Keratinocyte (primary cell): ENCODE measurements at regions not wholly inside any gene's neighbourhood (a gene's known extent, or its start where the extent isn't known, plus 50 kb on each side); places are given as distances from the start of the nearest gene placed in this dataset.
A peak's percentile ranks its signal among the peaks of the same experiment; 100 is the strongest.

Experiments used
- DNase-seq: peaks from one replicate; pipeline ENCODE4 v3.0.0-alpha.2; 2011; ENCODE audit warnings: low read depth, missing footprints, low spot score
- FAIRE-seq: peaks from 2 replicates; lab custom pipeline; 2011; peaks lifted over from hg19 to GRCh38; lab: Jason Lieb, UNC
- H2AFZ ChIP-seq: 2 replicates; pipeline ENCODE4 v1.6.0; 2012; ENCODE audit warnings: low read length, control low read depth, inconsistent platforms; ENCODE audit not compliant: control insufficient read depth
- H3K27ac ChIP-seq: 2 replicates; pipeline ENCODE4 v1.5.1; 2011; ENCODE audit warnings: low read length; ENCODE audit not compliant: control insufficient read depth, insufficient read depth
- H3K27me3 ChIP-seq: 3 replicates; pipeline ENCODE4 v1.6.0; 2011; ENCODE audit warnings: low read length; ENCODE audit not compliant: control insufficient read depth, insufficient read depth; ENCODE audit errors: extremely low read depth
- H3K36me3 ChIP-seq, 2 experiments: 2 replicates in 1 of 2; 3 replicates in 1 of 2; pipeline ENCODE4 v1.5.1; 2011; ENCODE audit warnings: low read length in 2 of 2, mild to moderate bottlenecking in 1 of 2; ENCODE audit not compliant: control insufficient read depth in 2 of 2, insufficient read depth in 2 of 2; ENCODE audit errors: extremely low read depth in 1 of 2
- H3K4me1 ChIP-seq: 3 replicates; pipeline ENCODE4 v1.5.1; 2011; ENCODE audit warnings: low read length; ENCODE audit not compliant: control insufficient read depth, insufficient read depth; ENCODE audit errors: extremely low read depth
- H3K4me2 ChIP-seq: 3 replicates; pipeline ENCODE4 v1.6.0; 2011; ENCODE audit warnings: low read depth, low read length; ENCODE audit not compliant: control insufficient read depth, insufficient read depth; ENCODE audit errors: extremely low read depth
- H3K4me3 ChIP-seq, 3 experiments: fragments of 200-600 bp in 1 of 3; sonication (generic) in 1 of 3; 2 replicates in 2 of 3; 3 replicates in 1 of 3; pipeline ENCODE4 v1.5.1; 2011 to 2016; ENCODE audit warnings: low read length in 3 of 3, mild to moderate bottlenecking in 3 of 3, control low read depth in 2 of 3, inconsistent platforms in 1 of 3, low read depth in 1 of 3, mixed read lengths in 1 of 3, mixed run types in 1 of 3, moderate library complexity in 1 of 3; ENCODE audit not compliant: control insufficient read depth in 2 of 3, insufficient read depth in 2 of 3; ENCODE audit errors: extremely low read depth in 1 of 3
- H3K79me2 ChIP-seq: 2 replicates; pipeline ENCODE4 v1.6.0; 2012; ENCODE audit warnings: low read length; ENCODE audit not compliant: control insufficient read depth, insufficient read depth
- H3K9ac ChIP-seq: 3 replicates; pipeline ENCODE4 v1.6.0; 2011; ENCODE audit warnings: low read length; ENCODE audit not compliant: control insufficient read depth, insufficient read depth; ENCODE audit errors: extremely low read depth
- H3K9me1 ChIP-seq: 3 replicates; pipeline ENCODE4 v1.6.0; 2011; ENCODE audit warnings: low read length; ENCODE audit not compliant: control insufficient read depth, insufficient read depth; ENCODE audit errors: extremely low read depth
- H3K9me3 ChIP-seq: 2 replicates; pipeline ENCODE4 v1.5.1; 2012; ENCODE audit warnings: low read depth, low read length; ENCODE audit not compliant: control insufficient read depth
- H4K20me1 ChIP-seq: 3 replicates; pipeline ENCODE4 v1.6.0; 2011; ENCODE audit warnings: low read length; ENCODE audit not compliant: control insufficient read depth, insufficient read depth; ENCODE audit errors: extremely low read depth
- EZH2 ChIP-seq: IDR thresholded peaks from one replicate; pipeline ENCODE4 v1.6.1; 2012; ENCODE audit warnings: inconsistent platforms, mild to moderate bottlenecking, low read length, moderate library complexity
- dilution Hi-C: fragments of 300-500 bp; cut with MboI; formaldehyde crosslinking; loops from one replicate; pipeline ENCODE4 v1.7.0; 2020; ENCODE audit warnings: low sequenced_read_pairs; ENCODE audit not compliant: extremely low pct_ligation_motif_present
- TF ChIP-seq, protein P1 (sequence below), 3 experiments: IDR thresholded peaks in 1 of 3; conservative IDR thresholded peaks in 1 of 3; optimal IDR thresholded peaks in 1 of 3; 2 replicates in 2 of 3; 3 replicates in 1 of 3; pipeline versions ENCODE3 to v1.5.1; 2011; ENCODE audit warnings: low read length in 3 of 3, mild to moderate bottlenecking in 3 of 3, moderate library complexity in 2 of 3, control low read depth in 1 of 3, inconsistent platforms in 1 of 3; ENCODE audit not compliant: insufficient read depth in 2 of 3; ENCODE audit errors: extremely low read depth in 1 of 3

DNA sequence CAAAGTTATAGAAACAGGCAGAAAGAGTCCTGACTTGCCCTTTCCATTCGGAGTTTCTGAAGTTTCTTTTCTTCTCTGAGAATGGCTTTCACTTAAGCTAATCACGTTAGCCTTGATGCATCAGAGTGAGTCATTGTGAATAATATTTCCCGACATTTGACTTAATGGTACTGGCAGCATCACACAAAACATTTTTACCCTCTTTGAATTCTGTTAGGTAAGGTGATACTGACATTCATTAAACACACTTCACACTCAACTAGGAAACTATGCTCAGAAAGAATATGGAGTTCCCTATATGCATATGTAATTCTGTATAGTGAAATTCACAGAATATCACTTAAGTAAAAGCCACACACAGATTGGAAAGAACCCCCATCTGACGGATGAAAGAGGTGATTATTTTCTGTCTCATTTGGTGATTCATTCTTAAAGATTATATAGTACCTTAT lies 120.8 kb upstream of the ARHGAP20 start:
- Histone ChIP-seq H3K4me3 (no peak overlapping the region), H3K27ac (peak overlapping the region; percentile 67), H4K20me1 (no peaks in the 10 kb centered on the region), H3K4me1 (peaks cover 41% of the 10 kb centered on the region), H3K27me3 (no peaks in the 10 kb centered on the region), H2AFZ (no peak overlapping the region), H3K79me2 (no peaks in the 10 kb centered on the region), H3K4me2 (peak overlapping the region; percentile 52), H3K9ac (no peak overlapping the region), H3K9me1 (no peaks in the 10 kb centered on the region), H3K9me3 (no peaks in the 10 kb centered on the region), H3K36me3 (no peaks in the 10 kb centered on the region)
- peak; percentile 87 for FAIRE-seq
- dilution Hi-C loops, result no loop called here
- no peak for TF ChIP-seq EZH2
- TF ChIP-seq, protein P1, sequence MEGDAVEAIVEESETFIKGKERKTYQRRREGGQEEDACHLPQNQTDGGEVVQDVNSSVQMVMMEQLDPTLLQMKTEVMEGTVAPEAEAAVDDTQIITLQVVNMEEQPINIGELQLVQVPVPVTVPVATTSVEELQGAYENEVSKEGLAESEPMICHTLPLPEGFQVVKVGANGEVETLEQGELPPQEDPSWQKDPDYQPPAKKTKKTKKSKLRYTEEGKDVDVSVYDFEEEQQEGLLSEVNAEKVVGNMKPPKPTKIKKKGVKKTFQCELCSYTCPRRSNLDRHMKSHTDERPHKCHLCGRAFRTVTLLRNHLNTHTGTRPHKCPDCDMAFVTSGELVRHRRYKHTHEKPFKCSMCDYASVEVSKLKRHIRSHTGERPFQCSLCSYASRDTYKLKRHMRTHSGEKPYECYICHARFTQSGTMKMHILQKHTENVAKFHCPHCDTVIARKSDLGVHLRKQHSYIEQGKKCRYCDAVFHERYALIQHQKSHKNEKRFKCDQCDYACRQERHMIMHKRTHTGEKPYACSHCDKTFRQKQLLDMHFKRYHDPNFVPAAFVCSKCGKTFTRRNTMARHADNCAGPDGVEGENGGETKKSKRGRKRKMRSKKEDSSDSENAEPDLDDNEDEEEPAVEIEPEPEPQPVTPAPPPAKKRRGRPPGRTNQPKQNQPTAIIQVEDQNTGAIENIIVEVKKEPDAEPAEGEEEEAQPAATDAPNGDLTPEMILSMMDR (optimal IDR thresholded peaks at IDR 0.05 in 1 of 3, IDR thresholded peaks at IDR 0.05 in 1 of 3, conservative IDR thresholded peaks at IDR 0.05 in 1 of 3; ENCODE audit: extremely low read depth in 1 of 3, insufficient read depth in 2 of 3, low read length in 3 of 3), result no peak
- DNase-seq, result peak; percentile 5

DNA sequence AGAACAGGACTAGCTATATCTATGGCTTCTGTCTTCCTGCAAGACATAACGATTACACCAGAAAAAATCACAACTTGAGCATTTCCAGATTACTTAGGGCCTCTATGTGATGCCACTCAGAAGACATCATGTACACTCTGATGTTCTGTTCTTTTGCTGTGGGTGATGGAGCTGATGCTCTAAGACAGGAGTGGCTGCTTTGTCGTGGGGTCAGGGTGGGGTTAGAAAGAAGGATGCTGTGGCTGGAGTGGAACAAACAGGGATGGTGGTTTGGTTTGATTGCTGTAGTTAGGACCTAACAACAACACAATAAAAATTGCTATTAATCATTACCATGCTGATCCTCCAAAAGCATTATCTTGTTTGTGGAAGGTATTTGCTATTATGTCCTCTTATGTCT lies 120.3 kb upstream of the ARHGAP20 start:
- Histone ChIP-seq H3K79me2 (no peaks in the 10 kb centered on the region), H3K36me3 (no peaks in the 10 kb centered on the region), H3K4me3 (peak overlapping the region in 1 of 3 experiments; percentile 14), H3K4me1 (peaks cover 41% of the 10 kb centered on the region), H3K9me3 (no peaks in the 10 kb centered on the region), H3K4me2 (peak overlapping the region; percentile 52), H4K20me1 (no peaks in the 10 kb centered on the region), H3K9me1 (no peaks in the 10 kb centered on the region), H2AFZ (peak overlapping the region; percentile 62), H3K9ac (no peak overlapping the region), H3K27ac (peak overlapping the region; percentile 67), H3K27me3 (no peaks in the 10 kb centered on the region)
- dilution Hi-C loops, result no loop called here
- TF ChIP-seq EZH2, result no peak
- DNase-seq (no peak), FAIRE-seq (no peak)

DNA sequence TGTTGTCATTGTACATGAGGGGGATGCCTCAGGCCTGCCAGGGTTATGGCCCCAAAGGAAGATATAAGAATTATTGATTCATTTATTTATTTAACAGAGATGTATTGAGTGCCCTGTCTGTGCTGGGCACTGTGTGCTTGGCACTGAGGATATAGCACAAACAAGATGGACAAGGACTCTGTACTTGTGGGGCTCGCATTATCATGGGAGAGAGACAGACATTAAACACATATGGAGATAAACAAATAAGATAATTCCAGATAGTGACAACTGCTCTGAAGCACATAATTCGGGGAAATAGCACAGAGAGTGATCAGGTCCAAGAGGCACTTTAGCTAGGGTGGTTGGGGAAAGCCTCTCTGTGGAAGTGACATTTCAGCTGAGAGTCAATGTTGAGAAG lies 119.8 kb upstream of the ARHGAP20 start:
- no peaks in the 10 kb centered on the region for H3K27me3 ChIP-seq
- TF ChIP-seq EZH2, result no peak
- TF ChIP-seq, protein P1 (optimal IDR thresholded peaks at IDR 0.05 in 1 of 3, IDR thresholded peaks at IDR 0.05 in 1 of 3, conservative IDR thresholded peaks at IDR 0.05 in 1 of 3; ENCODE audit: extremely low read depth in 1 of 3, insufficient read depth in 2 of 3, low read length in 3 of 3), result no peak
- FAIRE-seq (no peak), DNase-seq (no peak)
- H3K4me3 ChIP-seq, result no peak overlapping the region
- dilution Hi-C loops, result no loop called here
- no peak overlapping the region for H2AFZ ChIP-seq
- no peaks in the 10 kb centered on the region for H3K9me3 ChIP-seq
- no peaks in the 10 kb centered on the region for H3K36me3 ChIP-seq
- H3K9ac ChIP-seq, result no peak overlapping the region
- H3K79me2 ChIP-seq, result no peaks in the 10 kb centered on the region
- H3K9me1 ChIP-seq, result no peaks in the 10 kb centered on the region
- H4K20me1 ChIP-seq, result no peaks in the 10 kb centered on the region
- H3K4me2 ChIP-seq, result no peak overlapping the region
- H3K4me1 ChIP-seq, result peaks cover 41% of the 10 kb centered on the region
- H3K27ac ChIP-seq, result peak overlapping the region; percentile 67
